ENCODE measurements at regions not wholly inside any gene's neighbourhood (a gene's known extent, or its start where the extent isn't known, plus 50 kb on each side); places are given as distances from the start of the nearest gene placed in this dataset.
"Not testable (repeated sequence)": the region's sequence is repeated elsewhere in the genome, so short reads cannot be mapped to it uniquely, and the experiment has no call there.

- H3K4me3 ChIP-seq (ENCODE audit: low read depth, low read length) = no peak overlapping the region
- no peaks in the 10 kb centered on the region for H3K27me3 ChIP-seq (ENCODE audit: control insufficient read depth, insufficient read depth, low read length)
- H3K36me3 ChIP-seq (ENCODE audit: control insufficient read depth, insufficient read depth, low read length) = no peaks in the 10 kb centered on the region
- H3K4me1 ChIP-seq (ENCODE audit: control insufficient read depth, insufficient read depth, low read length) = no peaks in the 10 kb centered on the region
- no peaks in the 10 kb centered on the region for H3K9me3 ChIP-seq (ENCODE audit: control insufficient read depth, insufficient read depth, low read length)
- H3K9ac ChIP-seq (ENCODE audit: low read depth, low read length) = no peak overlapping the region
These were observed 125.8 kb upstream of the PCBD1 start for GRCh38 chr10:71014021-71014805.

DNA sequence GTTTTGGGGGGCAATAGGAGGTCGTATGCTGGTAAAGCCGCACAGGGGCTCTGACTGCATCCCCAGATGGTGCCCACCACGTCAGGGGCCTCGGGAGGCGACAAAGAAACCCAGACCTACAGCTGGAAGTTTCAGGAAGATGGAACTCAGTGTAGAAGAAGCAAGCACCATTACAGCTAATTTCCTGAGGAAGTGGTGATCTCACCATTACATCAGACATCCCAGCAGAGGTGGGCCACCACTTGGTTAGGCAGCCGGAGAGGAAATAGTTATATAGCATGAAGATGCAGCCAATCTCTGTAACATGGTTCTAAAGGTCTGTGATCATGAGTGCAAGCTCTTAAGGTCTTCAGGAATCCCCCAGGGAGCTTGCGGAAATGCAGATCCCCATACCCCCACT lies 127.3 kb upstream of the PCBD1 start:
- Histone ChIP-seq H3K4me3 (ENCODE audit: low read depth, low read length) (no peak overlapping the region), H3K4me1 (ENCODE audit: control insufficient read depth, insufficient read depth, low read length) (no peaks in the 10 kb centered on the region), H3K9me3 (ENCODE audit: control insufficient read depth, insufficient read depth, low read length) (no peaks in the 10 kb centered on the region), H3K27me3 (ENCODE audit: control insufficient read depth, insufficient read depth, low read length) (no peaks in the 10 kb centered on the region), H3K9ac (ENCODE audit: low read depth, low read length) (no peak overlapping the region), H3K36me3 (ENCODE audit: control insufficient read depth, insufficient read depth, low read length) (no peaks in the 10 kb centered on the region)

- not testable (repeated sequence) for H3K9ac ChIP-seq (ENCODE audit: low read depth, low read length); H3K4me3 ChIP-seq (ENCODE audit: low read depth, low read length); H3K4me1 ChIP-seq (ENCODE audit: control insufficient read depth, insufficient read depth, low read length); H3K9me3 ChIP-seq (ENCODE audit: control insufficient read depth, insufficient read depth, low read length); H3K36me3 ChIP-seq (ENCODE audit: control insufficient read depth, insufficient read depth, low read length); H3K27me3 ChIP-seq (ENCODE audit: control insufficient read depth, insufficient read depth, low read length)
These were observed 131.7 kb upstream of the PCBD1 start for GRCh38 chr10:71020061-71020460.

- Histone ChIP-seq H3K36me3 (ENCODE audit: control insufficient read depth, insufficient read depth, low read length) (no peaks in the 10 kb centered on the region), H3K27me3 (ENCODE audit: control insufficient read depth, insufficient read depth, low read length) (no peaks in the 10 kb centered on the region), H3K9me3 (ENCODE audit: control insufficient read depth, insufficient read depth, low read length) (no peaks in the 10 kb centered on the region)
These were observed 133.0 kb upstream of the PCBD1 start for GRCh38 chr10:71021402-71021801.

DNA sequence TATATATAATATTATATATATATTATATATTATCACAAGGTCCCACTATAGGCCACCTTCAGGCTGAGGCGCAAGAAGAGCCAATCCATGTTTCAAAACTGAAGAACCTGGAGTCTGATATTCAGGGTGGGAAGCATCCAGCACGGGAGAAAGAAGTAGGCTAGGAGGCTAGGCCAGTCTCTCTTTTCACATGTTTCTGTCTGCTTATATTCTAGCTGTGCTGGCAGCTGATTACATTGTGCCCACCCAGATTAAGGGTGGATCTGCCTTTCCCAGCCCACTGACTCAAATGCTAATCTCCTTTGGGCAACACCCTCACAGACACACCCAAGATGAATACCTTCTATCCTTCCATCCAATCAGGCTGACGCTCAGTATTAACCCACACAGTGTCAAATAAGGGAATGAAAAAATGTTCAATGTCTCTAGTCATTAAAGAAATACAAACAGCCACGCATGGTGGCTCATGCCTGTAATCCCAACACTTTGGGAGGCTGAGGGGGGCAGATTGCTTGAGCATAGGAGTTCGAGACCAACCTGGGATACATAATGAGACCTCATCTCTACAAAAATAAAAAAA lies 135.4 kb upstream of the PCBD1 start:
- Histone ChIP-seq H3K27me3 (ENCODE audit: control insufficient read depth, insufficient read depth, low read length) (no peaks in the 10 kb centered on the region), H3K9me3 (ENCODE audit: control insufficient read depth, insufficient read depth, low read length) (no peaks in the 10 kb centered on the region), H3K4me3 (ENCODE audit: low read depth, low read length) (no peak overlapping the region), H3K36me3 (ENCODE audit: control insufficient read depth, insufficient read depth, low read length) (no peaks in the 10 kb centered on the region), H3K9ac (ENCODE audit: low read depth, low read length) (no peak overlapping the region), H3K4me1 (ENCODE audit: control insufficient read depth, insufficient read depth, low read length) (no peaks in the 10 kb centered on the region)

More at GRCh38 chr10:71021402-71021801, 133.0 kb upstream of the PCBD1 start:
- H3K9ac ChIP-seq (ENCODE audit: low read depth, low read length) = no peak overlapping the region
- H3K4me3 ChIP-seq (ENCODE audit: low read depth, low read length) = no peak overlapping the region
- H3K4me1 ChIP-seq (ENCODE audit: control insufficient read depth, insufficient read depth, low read length) = no peaks in the 10 kb centered on the region

GRCh38 chr10:71024490-71024889 lies 136.1 kb upstream of the PCBD1 start:
- Histone ChIP-seq H3K36me3 (ENCODE audit: control insufficient read depth, insufficient read depth, low read length) (no peaks in the 10 kb centered on the region), H3K4me3 (ENCODE audit: low read depth, low read length) (no peak overlapping the region), H3K27me3 (ENCODE audit: control insufficient read depth, insufficient read depth, low read length) (no peaks in the 10 kb centered on the region), H3K9me3 (ENCODE audit: control insufficient read depth, insufficient read depth, low read length) (no peaks in the 10 kb centered on the region), H3K4me1 (ENCODE audit: control insufficient read depth, insufficient read depth, low read length) (no peaks in the 10 kb centered on the region), H3K9ac (ENCODE audit: low read depth, low read length) (no peak overlapping the region)

DNA sequence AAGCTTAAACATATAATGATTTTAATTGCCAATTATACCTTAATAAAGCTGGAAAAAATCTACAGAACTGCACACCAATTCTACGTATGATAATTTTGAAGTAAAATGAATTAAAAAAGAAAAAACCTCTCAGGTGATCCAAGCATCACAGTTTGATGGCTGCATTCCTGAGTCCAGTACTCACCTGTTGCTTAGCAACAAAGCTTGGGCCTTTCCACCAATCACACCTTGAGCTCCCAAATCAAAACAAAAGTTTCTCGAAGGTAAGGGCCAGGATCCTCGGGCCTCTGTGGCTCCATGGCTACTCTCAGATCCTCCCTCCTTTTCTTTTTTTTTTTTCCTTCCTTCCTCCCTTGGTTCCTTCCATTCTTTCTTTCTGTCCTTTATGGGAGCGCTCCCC lies 137.2 kb upstream of the PCBD1 start:
- no peaks in the 10 kb centered on the region for H3K27me3 ChIP-seq (ENCODE audit: control insufficient read depth, insufficient read depth, low read length)
- H3K9ac ChIP-seq (ENCODE audit: low read depth, low read length) = no peak overlapping the region
- no peaks in the 10 kb centered on the region for H3K4me1 ChIP-seq (ENCODE audit: control insufficient read depth, insufficient read depth, low read length)

DNA sequence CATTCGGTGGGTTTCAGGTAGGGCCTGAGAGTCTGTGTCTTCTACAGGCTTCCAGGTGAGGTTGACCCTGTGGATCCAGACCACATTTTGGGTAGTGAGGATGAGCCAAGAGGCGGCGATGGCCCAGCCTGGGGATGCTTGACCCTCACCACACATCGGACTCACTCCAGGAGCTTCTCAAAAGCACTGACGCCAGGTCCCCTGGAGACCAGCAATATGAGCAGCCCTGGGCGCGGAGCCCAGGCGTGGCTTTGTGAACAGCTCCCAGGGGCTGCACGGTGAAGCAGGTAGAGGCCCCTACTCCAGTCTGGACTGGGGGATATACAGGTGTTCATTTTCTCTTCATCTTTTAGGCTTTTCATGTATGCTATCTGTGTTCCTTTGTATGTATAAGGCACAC lies 139.7 kb upstream of the PCBD1 start:
- Histone ChIP-seq H3K4me1 (ENCODE audit: control insufficient read depth, insufficient read depth, low read length) (no peaks in the 10 kb centered on the region), H3K9me3 (ENCODE audit: control insufficient read depth, insufficient read depth, low read length) (no peaks in the 10 kb centered on the region), H3K9ac (ENCODE audit: low read depth, low read length) (no peak overlapping the region), H3K36me3 (ENCODE audit: control insufficient read depth, insufficient read depth, low read length) (no peaks in the 10 kb centered on the region), H3K4me3 (ENCODE audit: low read depth, low read length) (no peak overlapping the region), H3K27me3 (ENCODE audit: control insufficient read depth, insufficient read depth, low read length) (no peaks in the 10 kb centered on the region)

More for the DNA sequence above, 137.2 kb upstream of the PCBD1 start:
- H3K36me3 ChIP-seq (ENCODE audit: control insufficient read depth, insufficient read depth, low read length) = no peaks in the 10 kb centered on the region
- H3K4me3 ChIP-seq (ENCODE audit: low read depth, low read length) = no peak overlapping the region
- H3K9me3 ChIP-seq (ENCODE audit: control insufficient read depth, insufficient read depth, low read length) = no peaks in the 10 kb centered on the region

DNA sequence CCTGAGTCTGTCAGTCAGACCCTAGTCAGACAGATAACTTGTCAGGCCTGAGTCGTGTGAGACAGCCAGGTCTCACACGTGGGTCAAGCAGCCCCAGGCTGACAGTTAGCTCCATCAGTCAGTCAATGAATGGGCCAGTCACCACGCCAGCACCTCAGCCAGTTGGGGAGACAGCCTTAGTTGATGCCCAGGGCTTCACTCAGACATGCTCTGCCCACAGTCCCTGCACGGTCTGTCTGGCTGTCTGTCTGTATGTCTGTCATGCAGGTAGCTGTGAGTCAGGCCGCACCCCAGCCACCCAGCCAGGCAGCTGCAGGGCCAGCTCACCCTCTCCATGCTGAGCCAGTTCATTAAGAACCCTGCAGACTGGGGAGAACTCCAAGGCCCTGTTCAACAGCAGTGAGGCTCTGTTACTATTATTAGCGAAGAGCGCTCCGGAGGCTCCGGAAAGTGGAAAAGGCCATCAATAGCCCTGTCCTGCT lies 141.1 kb upstream of the PCBD1 start:
- Histone ChIP-seq H3K4me3 (ENCODE audit: low read depth, low read length) (no peak overlapping the region), H3K9me3 (ENCODE audit: control insufficient read depth, insufficient read depth, low read length) (no peaks in the 10 kb centered on the region), H3K36me3 (ENCODE audit: control insufficient read depth, insufficient read depth, low read length) (no peaks in the 10 kb centered on the region), H3K4me1 (ENCODE audit: control insufficient read depth, insufficient read depth, low read length) (no peaks in the 10 kb centered on the region), H3K9ac (ENCODE audit: low read depth, low read length) (no peak overlapping the region), H3K27me3 (ENCODE audit: control insufficient read depth, insufficient read depth, low read length) (no peaks in the 10 kb centered on the region)

- Histone ChIP-seq H3K27me3 (ENCODE audit: control insufficient read depth, insufficient read depth, low read length) (no peaks in the 10 kb centered on the region), H3K36me3 (ENCODE audit: control insufficient read depth, insufficient read depth, low read length) (no peaks in the 10 kb centered on the region), H3K9me3 (ENCODE audit: control insufficient read depth, insufficient read depth, low read length) (no peaks in the 10 kb centered on the region), H3K4me1 (ENCODE audit: control insufficient read depth, insufficient read depth, low read length) (no peaks in the 10 kb centered on the region), H3K9ac (ENCODE audit: low read depth, low read length) (no peak overlapping the region), H3K4me3 (ENCODE audit: low read depth, low read length) (no peak overlapping the region)
These were observed 141.5 kb upstream of the PCBD1 start for GRCh38 chr10:71029907-71030306.

DNA sequence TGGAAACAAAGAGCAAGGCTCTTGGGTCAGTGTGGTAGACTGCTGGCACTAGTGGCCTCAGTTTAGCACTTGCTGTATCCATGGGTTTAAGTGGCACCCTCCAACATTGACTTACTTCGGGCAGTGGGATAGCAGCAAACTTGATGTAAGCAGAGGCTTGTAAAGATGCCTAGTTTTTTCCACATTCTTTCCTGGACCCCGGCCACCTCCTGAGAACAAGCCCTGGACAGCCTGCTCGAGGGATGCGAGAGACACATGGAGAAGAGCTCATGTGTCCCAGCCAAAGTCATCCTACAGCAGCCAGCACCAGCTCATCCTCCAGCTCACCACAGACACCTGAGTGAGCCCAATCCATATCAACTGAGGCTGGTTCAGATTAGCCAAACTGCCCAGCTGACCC lies 142.7 kb upstream of the PCBD1 start:
- Histone ChIP-seq H3K36me3 (ENCODE audit: control insufficient read depth, insufficient read depth, low read length) (no peaks in the 10 kb centered on the region), H3K4me1 (ENCODE audit: control insufficient read depth, insufficient read depth, low read length) (no peaks in the 10 kb centered on the region), H3K27me3 (ENCODE audit: control insufficient read depth, insufficient read depth, low read length) (no peaks in the 10 kb centered on the region), H3K4me3 (ENCODE audit: low read depth, low read length) (no peak overlapping the region), H3K9ac (ENCODE audit: low read depth, low read length) (no peak overlapping the region), H3K9me3 (ENCODE audit: control insufficient read depth, insufficient read depth, low read length) (no peaks in the 10 kb centered on the region)

GRCh38 chr10:71031603-71032002 lies 143.2 kb upstream of the PCBD1 start:
- H3K27me3 ChIP-seq (ENCODE audit: control insufficient read depth, insufficient read depth, low read length) = no peaks in the 10 kb centered on the region
- no peak overlapping the region for H3K9ac ChIP-seq (ENCODE audit: low read depth, low read length)

More at GRCh38 chr10:71031603-71032002, 143.2 kb upstream of the PCBD1 start:
- H3K36me3 ChIP-seq (ENCODE audit: control insufficient read depth, insufficient read depth, low read length) = no peaks in the 10 kb centered on the region
- H3K9me3 ChIP-seq (ENCODE audit: control insufficient read depth, insufficient read depth, low read length) = no peaks in the 10 kb centered on the region
- H3K4me1 ChIP-seq (ENCODE audit: control insufficient read depth, insufficient read depth, low read length) = no peaks in the 10 kb centered on the region
- no peak overlapping the region for H3K4me3 ChIP-seq (ENCODE audit: low read depth, low read length)

All from iPS-15b (cell line).